GM12864 (cell line): ENCODE measurements at regions not wholly inside any gene's neighbourhood (a gene's known extent, or its start where the extent isn't known, plus 50 kb on each side); places are given as distances from the start of the nearest gene placed in this dataset.

Experiments
- DNase-seq: peaks from one replicate; pipeline ENCODE4 v3.0.0-alpha.2; 2011; ENCODE audit warnings: low read depth
- H3K4me3 ChIP-seq: 2 replicates; pipeline ENCODE4 v1.5.1; 2011; ENCODE audit warnings: mild to moderate bottlenecking, low read depth, low read length, control low read depth
- CTCF ChIP-seq: IDR thresholded peaks from 2 replicates; pipeline ENCODE4 v1.5.1; 2011; ENCODE audit warnings: low read depth, mild to moderate bottlenecking, moderate library complexity, low read length, control low read depth, inconsistent platforms; ENCODE audit errors: missing control alignments

DNA sequence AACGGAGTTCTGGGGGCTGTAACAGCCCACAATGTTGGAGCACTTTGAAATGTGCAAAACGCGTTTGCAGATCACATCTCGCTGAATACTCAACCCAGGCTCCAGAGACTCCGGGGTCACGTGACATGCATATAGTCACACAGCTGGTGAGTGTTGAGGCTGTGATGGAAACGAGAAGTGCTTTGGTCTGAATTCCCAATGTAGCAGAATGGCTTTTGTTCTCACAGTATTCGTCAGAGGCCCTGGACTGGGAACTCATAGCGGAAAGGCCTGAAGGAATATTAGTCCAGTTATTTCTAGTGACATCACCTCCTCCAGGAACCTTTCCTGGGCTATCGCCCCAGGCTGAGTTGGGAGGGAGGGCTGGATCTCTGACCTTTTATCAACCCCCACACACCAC, 95.8 kb upstream of the CRHR1 start:
- no peak for DNase-seq
- H3K4me3 ChIP-seq, result no peak overlapping the region
- TF ChIP-seq CTCF, result no peak

- no peak overlapping the region for H3K4me3 ChIP-seq
- TF ChIP-seq CTCF, result no peak
- DNase-seq, result no peak
Observed at GRCh38 chr17:45688820-45689219, 95.3 kb upstream of the CRHR1 start.

GRCh38 chr17:45689451-45689850, 94.7 kb upstream of the CRHR1 start:
- H3K4me3 ChIP-seq, result no peak overlapping the region
- TF ChIP-seq CTCF, result no peak
- DNase-seq, result no peak

DNA sequence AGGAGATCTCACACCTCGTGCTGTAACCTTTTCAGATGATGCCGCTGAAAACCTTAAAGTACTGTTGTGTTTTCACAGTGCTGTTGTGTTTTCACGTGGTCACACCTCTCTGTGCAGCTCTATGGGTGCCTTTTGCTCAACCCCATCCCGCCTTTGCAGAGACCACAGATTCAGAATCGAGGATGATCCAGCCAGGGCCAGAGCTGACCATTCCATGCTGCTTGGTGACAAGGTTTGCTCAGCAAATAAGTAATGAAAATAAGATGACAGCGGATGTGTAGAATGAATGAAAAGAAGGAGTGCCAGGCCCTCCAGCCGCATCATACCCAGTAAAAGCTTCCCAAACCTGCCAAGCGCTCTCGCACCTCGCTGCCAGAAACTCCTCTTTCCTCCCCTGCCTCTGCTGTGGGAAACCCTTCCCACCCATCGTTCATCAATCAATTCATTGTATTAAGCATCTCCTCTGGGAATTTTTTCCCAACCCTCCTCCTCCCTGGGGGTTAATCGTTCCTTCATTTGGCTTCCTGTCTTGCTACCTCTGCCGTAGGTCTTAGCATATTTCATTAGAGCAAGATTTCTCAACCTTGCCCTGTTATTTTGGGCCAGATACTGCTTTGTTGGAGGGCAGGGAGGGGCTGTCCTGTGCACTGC, 93.4 kb upstream of the CRHR1 start:
- no peak overlapping the region for H3K4me3 ChIP-seq
- no peak for DNase-seq
- TF ChIP-seq CTCF, result no peak

DNA sequence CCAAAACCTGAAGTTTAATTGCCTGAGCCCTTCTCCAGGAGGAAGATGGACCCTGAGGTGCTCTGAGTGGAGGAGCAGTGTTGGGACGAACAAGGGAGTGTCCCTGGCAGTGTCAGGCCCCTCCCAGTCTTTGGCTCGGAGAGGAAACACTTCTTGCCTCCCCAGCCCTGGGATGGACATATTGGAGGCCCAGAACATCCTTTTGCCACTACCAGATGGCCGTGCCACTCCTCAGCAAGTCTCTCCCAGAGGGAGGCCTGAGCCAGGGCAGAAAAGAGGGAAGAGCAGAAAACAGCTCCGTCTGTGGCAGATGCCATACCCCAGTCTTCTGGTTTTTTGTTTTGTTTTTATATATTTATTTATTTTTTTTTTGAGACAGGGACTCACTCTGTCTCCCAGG, 91.5 kb upstream of the CRHR1 start:
- no peak for DNase-seq
- H3K4me3 ChIP-seq, result no peak overlapping the region
- TF ChIP-seq CTCF, result no peak

DNA sequence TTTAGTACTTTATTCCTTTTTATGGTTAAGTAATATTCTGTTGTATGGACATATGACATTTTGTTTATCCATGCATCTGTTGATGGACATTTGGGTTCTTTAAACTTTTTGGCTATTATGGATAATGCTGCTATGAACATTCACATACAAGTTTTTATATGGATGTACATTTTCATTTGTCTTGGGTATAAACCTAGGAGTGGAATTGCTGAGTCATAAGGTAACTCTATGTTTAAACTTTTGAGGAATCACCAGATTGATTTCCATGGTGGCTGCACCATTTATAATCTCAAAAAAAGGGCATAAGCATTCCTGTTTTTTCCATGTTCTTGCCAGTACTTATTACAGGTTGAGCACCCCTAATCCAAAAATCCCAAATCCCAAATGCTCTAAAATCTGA, 90.3 kb upstream of the CRHR1 start:
- no peak overlapping the region for H3K4me3 ChIP-seq
- no peak for TF ChIP-seq CTCF
- no peak for DNase-seq

DNA sequence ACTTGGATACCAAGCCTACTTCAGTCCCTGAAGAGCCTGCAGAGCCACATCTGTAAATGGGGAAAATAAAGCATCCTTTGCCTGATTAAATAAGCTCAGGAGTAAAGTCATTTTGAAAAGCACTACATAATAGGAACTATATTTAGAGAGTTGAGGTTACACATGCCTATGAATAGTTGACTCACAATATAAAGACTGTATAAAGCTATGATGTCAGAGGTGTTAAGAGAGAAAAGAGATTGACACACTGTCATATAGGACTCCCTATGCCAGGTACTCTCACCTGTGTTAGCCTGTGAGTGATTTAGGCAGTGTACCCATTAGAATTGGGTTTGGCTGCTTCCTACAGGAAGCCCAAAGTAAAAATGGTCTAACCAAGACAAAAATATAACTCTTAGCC, 87.7 kb upstream of the CRHR1 start:
- TF ChIP-seq CTCF, result no peak
- DNase-seq, result no peak
- H3K4me3 ChIP-seq, result no peak overlapping the region
